ENCODE measurements at regions not wholly inside any gene's neighbourhood (a gene's known extent, or its start where the extent isn't known, plus 50 kb on each side); places are given as distances from the start of the nearest gene placed in this dataset.

DNA sequence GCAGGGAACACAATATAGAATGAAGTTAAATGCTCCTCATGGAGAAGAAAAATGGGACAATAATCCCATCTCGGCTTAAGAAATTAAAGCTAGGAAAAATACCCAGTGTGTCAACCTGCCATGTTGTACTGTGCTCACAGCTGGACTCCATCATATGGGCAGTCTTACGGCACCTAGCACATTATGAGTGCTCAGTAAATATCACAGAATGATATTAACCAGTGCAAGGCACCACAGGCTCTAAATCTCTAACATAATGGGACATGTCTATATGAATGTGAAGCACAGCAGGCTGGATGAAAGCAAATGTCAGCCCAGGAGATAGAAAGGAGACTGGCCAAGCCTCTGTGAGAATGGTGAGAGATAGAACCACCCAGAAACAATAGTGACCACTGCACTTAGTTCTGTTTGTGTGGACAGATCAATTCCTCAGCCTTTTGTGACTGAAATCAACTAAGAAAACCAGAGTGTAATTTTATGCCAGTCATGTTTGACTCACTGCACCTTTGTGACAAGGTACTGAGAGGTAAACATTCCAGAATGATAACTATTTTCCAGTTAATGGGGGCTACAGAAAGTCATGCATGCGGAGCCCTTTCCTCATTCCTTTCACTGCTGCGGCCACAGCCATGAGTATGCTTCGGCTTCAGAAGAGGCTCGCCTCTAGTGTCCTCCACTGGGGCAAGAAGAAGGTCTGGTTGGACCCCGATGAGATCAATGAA, 140.4 kb upstream of the CDH6 start:
- CTCF ChIA-PET, result no interaction called here
- intact Hi-C loops (cut with micrococcal nuclease) (no loop called here), dilution Hi-C loops (cut with MboI; ENCODE audit: extremely low pct_ligation_motif_present, low sequenced_read_pairs) (no loop called here)
- H3K9ac ChIP-seq (replicated peaks; ENCODE audit: extremely low read depth, insufficient read depth, low read length), result no peak overlapping the region
- no peaks in the 10 kb centered on the region for H3K27me3 ChIP-seq (ENCODE audit: control insufficient read depth in 2 of 2, insufficient read depth in 2 of 2, low read length in 2 of 2)
- H3K79me2 ChIP-seq (ENCODE audit: control insufficient read depth, insufficient read depth, low read length), result no peaks in the 10 kb centered on the region
- DNase-seq (ENCODE audit: low read depth, low spot score), result no peak
- H3K9me1 ChIP-seq (replicated peaks; ENCODE audit: control insufficient read depth, extremely low read depth, insufficient read depth, low read length), result no peaks in the 10 kb centered on the region
- no peak for FAIRE-seq
- no peaks in the 10 kb centered on the region for H3K36me3 ChIP-seq (ENCODE audit: control insufficient read depth in 2 of 2, extremely low read depth in 1 of 2, insufficient read depth in 2 of 2, low read length in 2 of 2)
- no TSS peak for BruUV-seq (replicated peaks)
- no peak overlapping the region for H3K4me2 ChIP-seq (ENCODE audit: insufficient read depth, low read length)
- H3K4me3 ChIP-seq (replicated peaks in 1 of 3; ENCODE audit: insufficient read depth in 1 of 3, low read depth in 1 of 3, low read length in 3 of 3), result no peak overlapping the region
- no peaks in the 10 kb centered on the region for H3K4me1 ChIP-seq (ENCODE audit: control insufficient read depth, extremely low read depth, insufficient read depth, low read length)
- H3K9me3 ChIP-seq (replicated peaks; ENCODE audit: control insufficient read depth, insufficient read depth, low read length), result no peaks in the 10 kb centered on the region
- H3K27ac ChIP-seq (ENCODE audit: insufficient read depth, low read depth, low read length), result no peak overlapping the region
- no peaks in the 10 kb centered on the region for H4K20me1 ChIP-seq (replicated peaks; ENCODE audit: control insufficient read depth, extremely low read depth, insufficient read depth, low read length)
- no peak for TF ChIP-seq GATA2 (IDR thresholded peaks at IDR 0.05; ENCODE audit: insufficient read depth, insufficient read length, low read depth, low read length)
- no peak for TF ChIP-seq FOS (IDR thresholded peaks at IDR 0.05; ENCODE audit: borderline replicate concordance, insufficient read depth, low read length)
- no peak for TF ChIP-seq MYC (IDR thresholded peaks at IDR 0.05; ENCODE audit: low read depth, low read length)
- TF ChIP-seq, protein P1, sequence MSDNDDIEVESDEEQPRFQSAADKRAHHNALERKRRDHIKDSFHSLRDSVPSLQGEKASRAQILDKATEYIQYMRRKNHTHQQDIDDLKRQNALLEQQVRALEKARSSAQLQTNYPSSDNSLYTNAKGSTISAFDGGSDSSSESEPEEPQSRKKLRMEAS (IDR thresholded peaks at IDR 0.05; ENCODE audit: insufficient read depth, insufficient read length), result no peak
- TF ChIP-seq JUN (IDR thresholded peaks at IDR 0.05; ENCODE audit: borderline replicate concordance, insufficient read depth, insufficient read length, low read depth), result no peak
- no peak for TF ChIP-seq POLR2AphosphoS5 (IDR thresholded peaks at IDR 0.05; ENCODE audit: insufficient read depth, low read depth, low read length)
- no peak for TF ChIP-seq EZH2 (IDR thresholded peaks at IDR 0.05; ENCODE audit: borderline replicate concordance, low read depth, low read length, severe bottlenecking)
- TF ChIP-seq POLR2A (IDR thresholded peaks at IDR 0.05; ENCODE audit: low read depth, low read length), result no peak
- TF ChIP-seq, protein P2, sequence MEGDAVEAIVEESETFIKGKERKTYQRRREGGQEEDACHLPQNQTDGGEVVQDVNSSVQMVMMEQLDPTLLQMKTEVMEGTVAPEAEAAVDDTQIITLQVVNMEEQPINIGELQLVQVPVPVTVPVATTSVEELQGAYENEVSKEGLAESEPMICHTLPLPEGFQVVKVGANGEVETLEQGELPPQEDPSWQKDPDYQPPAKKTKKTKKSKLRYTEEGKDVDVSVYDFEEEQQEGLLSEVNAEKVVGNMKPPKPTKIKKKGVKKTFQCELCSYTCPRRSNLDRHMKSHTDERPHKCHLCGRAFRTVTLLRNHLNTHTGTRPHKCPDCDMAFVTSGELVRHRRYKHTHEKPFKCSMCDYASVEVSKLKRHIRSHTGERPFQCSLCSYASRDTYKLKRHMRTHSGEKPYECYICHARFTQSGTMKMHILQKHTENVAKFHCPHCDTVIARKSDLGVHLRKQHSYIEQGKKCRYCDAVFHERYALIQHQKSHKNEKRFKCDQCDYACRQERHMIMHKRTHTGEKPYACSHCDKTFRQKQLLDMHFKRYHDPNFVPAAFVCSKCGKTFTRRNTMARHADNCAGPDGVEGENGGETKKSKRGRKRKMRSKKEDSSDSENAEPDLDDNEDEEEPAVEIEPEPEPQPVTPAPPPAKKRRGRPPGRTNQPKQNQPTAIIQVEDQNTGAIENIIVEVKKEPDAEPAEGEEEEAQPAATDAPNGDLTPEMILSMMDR (IDR thresholded peaks at IDR 0.05; ENCODE audit: extremely low read depth in 1 of 2, insufficient read depth in 1 of 2, low read depth in 1 of 2, low read length in 2 of 2), result no peak
- no peak overlapping the region for H2AFZ ChIP-seq (ENCODE audit: low read depth, low read length)
- POLR2A ChIA-PET, result no interaction called here

All from endothelial cell of umbilical vein (primary cell).